Fibroblast of skin of scalp (primary cell): ENCODE measurements at regions not wholly inside any gene's neighbourhood (a gene's known extent, or its start where the extent isn't known, plus 50 kb on each side); places are given as distances from the start of the nearest gene placed in this dataset.
"Not testable (repeated sequence)": the region's sequence is repeated elsewhere in the genome, so short reads cannot be mapped to it uniquely, and the experiment has no call there.

Experiments
- DNase-seq: peaks from one replicate; pipeline ENCODE4 v3.0.0-alpha.2; 2013

GRCh38 chr18:37854396-37854795 lies 288.8 kb upstream of the CELF4 start:
- DNase-seq: no peak

DNA sequence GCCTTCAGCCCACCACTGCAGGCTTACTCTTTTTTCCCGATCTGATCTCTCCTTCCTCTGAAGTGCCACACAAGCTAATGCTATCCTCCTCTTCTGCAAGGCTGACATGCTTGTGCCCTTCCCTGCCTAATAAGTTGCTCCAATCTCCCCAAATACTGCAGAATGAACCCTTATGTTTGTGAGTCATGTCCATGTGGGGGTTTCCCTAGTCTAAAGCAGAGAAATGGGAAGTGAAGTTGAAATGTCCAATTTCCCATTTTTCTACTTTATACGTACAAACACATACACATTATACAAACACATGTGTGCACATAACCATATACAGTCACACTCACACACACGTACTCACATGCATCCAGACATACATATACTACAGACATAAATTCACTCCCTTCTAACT lies 288.1 kb upstream of the CELF4 start:
- DNase-seq: no peak

DNA sequence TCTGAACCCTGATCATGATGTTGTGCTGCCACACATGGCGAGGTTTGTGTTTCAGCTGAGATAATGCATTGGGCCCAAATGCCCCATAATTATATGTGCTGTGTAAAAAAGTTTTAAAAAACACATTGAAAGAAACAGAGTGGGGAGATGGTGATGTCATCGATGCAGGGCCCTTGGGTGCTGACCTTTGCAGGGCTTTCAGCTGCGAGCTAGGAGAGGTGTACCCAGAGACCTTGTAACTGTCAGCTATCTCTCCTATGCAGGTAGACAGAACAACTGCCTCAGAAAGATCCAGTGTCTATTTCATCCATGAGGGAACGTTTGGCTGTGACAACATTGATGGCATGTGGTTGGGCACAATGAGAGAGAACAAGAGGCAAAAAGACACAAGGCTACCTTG lies 286.9 kb upstream of the CELF4 start:
- DNase-seq: no peak

DNA sequence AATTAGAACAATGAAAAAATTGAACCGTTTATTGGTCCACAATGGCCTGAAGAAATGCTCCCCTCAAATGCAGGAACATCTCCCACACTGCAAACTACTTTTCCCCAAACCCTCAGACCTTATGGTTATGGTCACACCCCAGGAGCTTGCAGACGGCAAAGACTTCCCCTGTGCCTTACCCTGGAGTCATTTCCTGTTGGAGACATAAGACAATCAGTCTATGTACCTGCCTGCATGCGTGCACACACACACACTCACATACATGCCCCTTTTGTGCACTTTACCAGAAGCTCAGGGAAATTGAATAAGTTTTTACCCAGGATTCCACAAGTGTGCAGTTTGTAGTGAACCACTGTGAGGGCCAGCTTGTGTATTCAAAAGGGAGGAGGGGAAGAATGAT lies 281.9 kb upstream of the CELF4 start:
- DNase-seq: no peak

- no peak for DNase-seq
Measured at GRCh38 chr18:37846996-37847395, 281.4 kb upstream of the CELF4 start.

DNA sequence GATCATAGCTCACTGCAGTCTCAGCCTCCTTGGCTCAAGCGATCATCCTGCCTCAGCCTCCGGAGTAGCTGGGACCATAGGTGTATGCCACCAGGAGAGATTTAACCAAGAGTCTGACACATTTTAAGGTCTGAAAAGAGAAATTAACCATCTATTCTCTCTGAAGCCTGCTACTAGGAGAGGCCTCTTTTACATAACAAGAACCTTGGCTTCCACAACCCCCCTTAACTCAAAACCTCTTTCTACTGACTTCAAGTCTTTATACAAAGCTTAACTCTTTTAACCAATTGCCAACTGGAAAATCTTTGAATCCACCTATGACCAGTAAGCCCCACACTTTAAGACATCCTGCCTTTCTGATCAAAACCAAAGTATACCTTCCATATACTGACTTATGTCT lies 279.9 kb upstream of the CELF4 start:
- DNase-seq: no peak

GRCh38 chr18:37844209-37844970 lies 278.8 kb upstream of the CELF4 start:
- DNase-seq: no peak

DNA sequence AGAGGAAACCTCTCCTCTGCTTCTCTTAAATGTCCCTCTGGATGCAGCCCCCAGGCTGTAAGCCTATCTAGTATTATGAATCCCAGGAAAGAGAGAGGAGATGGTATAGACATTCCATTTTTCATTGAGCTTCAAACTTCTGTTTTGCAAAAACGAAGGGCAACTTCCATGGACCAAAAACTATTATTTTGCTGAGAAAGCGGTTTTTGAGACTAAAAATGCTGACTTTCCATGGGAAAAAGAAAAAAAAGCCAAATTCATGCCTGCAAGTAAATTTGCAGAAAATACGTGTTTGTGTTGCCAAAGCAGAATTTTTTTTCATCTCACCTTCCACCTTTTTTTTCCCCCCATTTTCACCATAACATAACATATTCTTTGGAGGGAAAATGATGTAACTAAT lies 272.5 kb upstream of the CELF4 start:
- no peak for DNase-seq

DNA sequence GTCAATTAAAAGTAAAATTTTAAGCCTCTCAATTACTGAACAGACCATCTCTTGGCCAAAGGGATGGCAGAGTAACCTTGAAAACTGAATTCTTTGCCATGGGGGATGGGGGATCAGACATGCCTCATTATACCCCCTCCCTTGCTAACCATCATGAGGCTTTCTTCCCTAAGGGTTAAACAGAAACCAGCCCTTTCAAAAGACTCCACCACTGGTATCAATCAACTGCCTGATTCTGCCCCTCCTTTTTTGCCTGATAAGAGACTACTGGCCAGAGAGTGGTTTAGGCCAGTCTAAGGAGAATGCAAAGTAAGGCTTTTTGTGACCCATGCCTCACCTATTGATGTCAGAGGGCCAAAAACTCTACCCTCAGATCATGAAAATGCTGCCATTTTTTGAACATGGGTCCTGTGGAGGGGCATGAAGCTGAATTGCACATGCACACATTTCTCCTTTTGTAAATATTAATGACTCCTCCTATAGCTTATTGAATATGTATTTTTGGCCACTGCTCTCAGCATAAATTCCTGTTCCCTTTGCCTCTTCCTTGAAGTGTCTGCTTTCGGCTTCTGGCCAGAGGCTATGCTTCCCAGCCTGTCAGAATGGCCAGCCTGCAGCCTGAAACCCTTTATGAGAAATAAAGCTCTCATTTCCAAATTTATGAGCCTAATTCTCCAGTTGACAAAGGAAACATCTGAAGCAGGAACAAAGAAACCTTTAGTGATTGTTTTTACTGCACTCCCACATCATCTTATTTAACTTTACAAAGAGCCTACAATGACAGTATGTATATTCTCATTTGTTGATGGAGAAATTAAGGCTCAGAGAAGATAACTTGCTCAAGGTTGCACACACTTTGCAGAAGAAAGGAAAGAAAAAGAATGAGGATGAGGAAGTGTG lies 270.7 kb upstream of the CELF4 start:
- DNase-seq: no peak

GRCh38 chr18:37832010-37832695 lies 266.6 kb upstream of the CELF4 start:
- DNase-seq: not testable (repeated sequence)

DNA sequence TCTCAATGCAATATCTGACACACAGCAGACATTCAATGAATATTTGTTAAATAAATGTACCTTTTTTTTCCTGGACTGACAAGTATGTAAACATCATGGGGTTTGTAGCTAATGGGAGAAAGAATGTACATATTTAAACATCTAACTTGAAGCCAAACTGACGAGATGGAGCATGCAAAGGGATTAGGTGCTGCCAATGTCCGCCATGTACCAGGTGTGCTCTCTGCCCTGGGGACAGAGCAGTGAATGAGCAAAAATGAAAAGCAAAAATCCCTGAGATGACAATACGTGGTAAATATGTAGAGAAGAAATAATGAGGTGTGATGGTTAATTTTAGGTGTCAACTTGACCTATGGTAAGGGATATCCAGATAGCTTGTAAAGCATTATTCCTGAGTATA lies 247.4 kb upstream of the CELF4 start:
- no peak for DNase-seq

DNA sequence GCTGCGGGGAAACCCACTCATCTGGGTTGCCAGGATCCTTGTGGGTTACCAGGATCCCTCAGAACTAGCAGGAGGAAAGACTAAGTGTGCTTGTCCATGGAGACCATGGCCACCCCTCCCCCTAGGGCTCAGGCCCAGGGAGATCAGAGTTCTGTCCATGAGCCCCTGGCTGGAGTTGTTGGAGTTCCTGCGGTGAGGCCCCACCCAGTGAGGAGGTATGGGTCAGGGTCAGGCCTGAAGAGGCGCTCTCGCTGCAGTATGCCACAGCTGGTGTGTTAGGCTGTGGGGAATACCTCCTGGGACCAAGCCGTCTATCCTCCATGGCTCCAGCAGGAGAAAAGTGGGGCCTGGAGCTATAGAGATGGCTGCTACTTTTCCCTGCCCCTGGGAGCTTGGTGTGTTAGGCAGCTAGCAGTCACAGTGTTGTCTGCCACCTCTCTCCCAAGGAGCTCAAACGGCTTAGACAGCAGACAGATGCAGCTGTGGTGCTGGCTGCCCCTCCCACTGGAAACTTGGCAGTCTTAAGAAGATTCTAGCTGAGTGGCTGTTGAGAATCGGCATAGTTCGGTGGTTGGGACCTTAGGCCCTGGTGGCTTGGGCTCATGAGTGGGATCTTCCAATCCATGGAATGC lies 240.3 kb upstream of the CELF4 start:
- no peak for DNase-seq

GRCh38 chr18:37796823-37797349 lies 231.3 kb upstream of the CELF4 start:
- DNase-seq: no peak

DNA sequence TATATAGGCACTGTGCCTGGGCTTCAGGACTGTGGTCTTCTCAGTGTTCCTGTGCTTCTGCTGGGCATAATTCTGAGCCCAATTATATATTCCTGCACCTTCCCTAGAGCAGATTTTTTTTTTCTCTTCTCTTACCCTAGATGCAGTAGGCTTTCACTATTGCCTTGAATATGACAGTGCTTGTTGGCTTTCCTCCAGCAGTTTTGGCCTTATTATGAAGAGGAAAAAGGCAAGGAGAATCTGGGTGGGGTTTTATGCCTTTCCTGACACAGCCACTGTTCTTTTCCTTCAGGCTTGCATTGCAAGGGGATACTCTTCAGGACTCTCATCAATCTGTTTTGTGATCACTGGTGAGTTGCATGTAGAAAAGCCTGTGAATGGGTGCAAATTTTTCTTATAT lies 221.9 kb upstream of the CELF4 start:
- no peak for DNase-seq

GRCh38 chr18:37783771-37784170 lies 218.2 kb upstream of the CELF4 start:
- DNase-seq: no peak

GRCh38 chr18:37779220-37779619 lies 213.6 kb upstream of the CELF4 start:
- no peak for DNase-seq

- DNase-seq: peak; percentile 29
Measured at GRCh38 chr18:37778417-37779165, 213.0 kb upstream of the CELF4 start.

DNA sequence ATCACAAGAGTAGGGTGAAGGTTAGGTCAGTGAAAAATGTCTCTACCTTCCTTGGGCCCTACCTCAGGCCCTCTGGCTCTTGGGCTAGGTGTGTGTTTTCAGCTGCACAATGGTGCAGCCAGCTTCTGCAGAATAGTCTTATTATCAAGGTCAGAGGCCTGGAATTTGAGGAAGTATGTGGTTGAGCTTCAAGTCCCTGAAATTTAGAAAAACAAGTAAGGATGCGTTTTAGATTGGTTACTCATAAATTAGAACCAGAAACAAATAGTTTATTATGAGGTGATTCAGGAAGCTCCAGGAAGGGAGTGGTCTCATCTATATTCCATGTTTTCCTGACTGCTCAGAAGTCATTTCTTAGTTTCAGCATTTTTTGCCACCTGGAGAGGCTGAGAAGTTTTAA lies 204.2 kb upstream of the CELF4 start:
- DNase-seq: no peak

- no peak for DNase-seq
Measured at GRCh38 chr18:37764541-37765288, 199.1 kb upstream of the CELF4 start.

DNA sequence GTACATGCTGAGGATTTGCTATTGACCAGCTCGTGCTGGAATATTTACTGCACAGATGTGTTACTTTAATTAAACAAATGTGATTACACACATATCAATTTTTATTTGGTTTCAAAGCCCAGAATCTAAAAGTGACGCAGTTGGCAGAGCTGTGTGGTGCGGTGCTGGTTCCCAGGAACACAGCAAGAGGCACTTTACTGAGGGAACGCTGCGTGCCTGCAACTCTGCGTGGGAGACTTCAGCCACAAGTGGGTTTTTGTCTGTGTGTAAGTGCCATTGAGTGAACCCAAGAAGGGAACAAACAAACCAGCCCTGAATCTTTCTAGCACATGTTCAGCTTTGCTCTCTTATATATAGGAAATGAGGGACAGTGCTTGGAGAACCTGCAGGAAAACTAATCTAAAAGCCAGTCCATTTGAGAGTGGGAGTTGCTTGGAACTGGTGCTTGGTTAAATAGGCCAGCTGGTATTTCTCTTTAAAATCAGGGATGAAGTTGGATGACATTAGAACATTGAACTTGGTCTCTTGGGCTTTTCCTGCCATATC lies 196.6 kb upstream of the CELF4 start:
- no peak for DNase-seq

- no peak for DNase-seq
Measured at GRCh38 chr18:37754141-37754540, 188.5 kb upstream of the CELF4 start.
